NCI-H146 (cell line): ENCODE measurements at regions not wholly inside any gene's neighbourhood (a gene's known extent, or its start where the extent isn't known, plus 50 kb on each side); places are given as distances from the start of the nearest gene placed in this dataset.
"Not testable (repeated sequence)": the region's sequence is repeated elsewhere in the genome, so short reads cannot be mapped to it uniquely, and the experiment has no call there.

ENCODE experiments used
- DNase-seq: peaks from one replicate; lab custom pipeline; 2025; lab: John Stamatoyannopoulos, UW

DNA sequence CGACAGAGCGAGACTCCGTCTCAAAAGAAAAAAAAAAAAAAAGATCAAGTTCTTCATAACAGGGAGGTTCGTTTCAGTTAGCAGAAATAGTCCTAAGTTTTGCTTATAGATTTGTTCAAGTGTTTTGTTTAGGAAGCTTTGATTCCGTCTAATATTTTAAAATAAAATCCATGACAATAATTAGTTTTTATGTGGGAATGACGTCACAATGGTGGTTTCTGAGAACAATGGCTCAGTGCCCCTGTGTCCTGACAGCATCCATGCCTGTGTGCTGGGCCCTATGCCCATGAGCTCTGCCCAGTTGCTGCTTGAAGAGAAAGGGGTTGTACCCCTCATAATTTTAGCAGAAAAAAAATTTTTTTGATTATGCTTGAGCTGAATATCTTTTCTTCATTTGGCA lies 134.0 kb downstream of the SST start:
- DNase-seq: no peak

DNA sequence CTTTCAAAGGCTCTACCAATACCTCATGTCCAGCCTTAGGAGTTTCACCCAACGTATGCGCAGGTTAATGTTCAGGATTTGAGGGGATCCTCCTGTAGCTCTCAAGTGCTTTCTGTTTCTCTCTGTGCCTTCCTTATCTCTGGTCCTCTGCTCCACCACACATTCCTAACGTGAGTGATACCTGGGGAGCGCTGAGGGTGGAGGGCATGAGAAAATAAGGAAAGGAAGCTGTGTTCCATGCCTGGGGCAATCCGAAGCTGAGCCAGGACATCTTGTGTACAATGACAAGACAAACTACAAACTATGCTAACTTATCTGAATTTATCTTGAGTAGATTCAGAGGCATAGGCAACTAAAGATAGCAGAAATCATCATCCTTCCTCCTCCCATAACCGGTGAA lies 136.4 kb downstream of the SST start:
- no peak for DNase-seq

GRCh38 chr3:187531831-187532230 lies 138.4 kb downstream of the SST start:
- no peak for DNase-seq

DNA sequence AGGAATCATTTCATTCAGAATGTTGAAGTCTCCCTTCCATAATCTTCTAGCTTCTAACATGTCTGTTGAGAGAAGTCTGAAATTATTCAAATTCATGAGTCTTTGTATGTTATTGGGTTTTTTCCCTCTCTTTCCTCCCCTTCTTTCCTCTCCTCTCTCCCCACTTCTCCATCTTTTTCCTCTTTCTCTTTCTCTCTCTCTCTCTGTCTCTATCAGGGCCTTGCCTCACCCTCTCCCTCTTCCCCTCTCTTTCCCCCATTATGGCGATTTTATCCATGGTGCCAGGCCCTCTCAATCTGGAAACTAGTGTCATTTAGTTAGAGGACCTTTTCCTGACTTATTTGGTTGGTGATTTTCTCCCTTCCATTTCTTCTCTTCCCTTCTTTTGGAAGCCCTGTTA lies 147.3 kb downstream of the SST start:
- DNase-seq: no peak

- DNase-seq: no peak
Measured at GRCh38 chr3:187522293-187522692, 147.9 kb downstream of the SST start.

DNA sequence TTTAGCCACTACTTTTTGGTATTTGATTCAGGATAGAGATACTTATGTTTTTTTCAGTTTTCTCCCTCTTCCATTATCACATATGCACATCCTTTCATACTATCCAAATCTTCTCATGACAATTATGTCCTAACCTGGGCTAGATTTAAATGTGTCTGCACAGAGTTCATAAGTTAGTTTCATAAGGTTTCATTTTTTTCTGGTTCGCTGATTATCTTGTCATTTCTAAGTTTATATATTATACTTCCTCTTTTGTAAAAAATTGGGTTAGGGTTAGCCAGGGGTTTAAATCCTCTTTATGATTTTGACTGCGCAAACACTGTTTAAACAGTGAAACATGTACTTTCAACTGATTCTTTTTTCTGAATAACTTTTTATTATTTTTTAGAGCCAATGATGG lies 148.6 kb downstream of the SST start:
- no peak for DNase-seq

GRCh38 chr3:187520027-187520945 lies 149.9 kb downstream of the SST start:
- DNase-seq: no peak

- no peak for DNase-seq
Measured at GRCh38 chr3:187519428-187519890, 150.7 kb downstream of the SST start.

DNA sequence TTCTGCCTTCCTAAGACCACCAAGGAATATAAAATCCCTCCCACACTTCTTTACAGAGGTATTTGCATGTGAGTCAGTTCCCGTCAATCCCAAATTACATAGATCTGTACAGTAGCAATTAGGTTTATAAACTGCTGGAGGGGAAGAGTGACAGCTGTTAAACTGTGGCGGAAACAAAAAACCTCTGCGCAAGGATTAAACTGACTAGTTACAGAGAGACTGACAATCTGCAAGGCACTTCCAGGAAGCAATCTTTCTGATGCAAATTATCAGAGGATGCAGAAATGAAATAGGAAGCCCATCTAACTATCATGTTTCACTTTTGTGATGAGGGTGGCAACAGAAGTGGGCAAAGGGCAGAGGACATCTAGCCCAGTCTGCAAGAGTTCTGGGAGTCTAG lies 150.4 kb downstream of the RTP4 start:
- DNase-seq: no peak

- no peak for DNase-seq
Measured at GRCh38 chr3:187518207-187518606, 150.0 kb downstream of the RTP4 start.

DNA sequence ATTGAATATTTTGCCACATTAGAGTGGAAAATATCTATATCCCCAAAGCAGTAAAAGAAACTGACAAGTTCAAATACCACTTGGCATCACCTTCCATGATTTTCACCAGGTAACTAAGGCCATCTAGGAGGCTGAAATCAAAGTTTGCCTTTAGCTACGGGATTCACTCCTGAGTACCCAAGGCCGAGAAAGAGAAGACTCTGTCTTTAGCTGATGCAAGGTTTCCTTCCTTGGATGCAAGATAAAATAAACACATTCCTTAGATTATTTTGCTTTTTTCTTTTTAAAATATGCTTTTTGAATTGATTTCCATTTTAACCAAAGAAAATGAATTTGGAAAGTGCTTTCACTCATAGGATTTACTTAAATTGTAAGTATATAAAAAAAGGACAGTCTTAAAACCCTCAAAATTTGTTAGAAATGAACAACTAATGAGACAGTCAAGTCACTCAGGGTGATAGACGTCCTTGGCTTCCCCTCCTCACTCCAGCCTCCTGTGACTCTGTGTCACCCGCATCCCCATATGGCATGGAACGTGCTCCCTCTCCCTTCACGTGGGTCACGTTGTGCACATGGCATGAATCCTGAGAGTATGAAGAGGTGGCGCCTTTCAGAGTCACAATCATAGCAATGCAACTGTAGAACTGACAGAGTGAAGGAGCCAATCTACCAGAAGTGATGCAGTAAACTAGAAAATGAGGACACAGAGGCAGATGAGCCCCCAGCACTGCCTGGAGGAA lies 148.4 kb downstream of the RTP4 start:
- DNase-seq: no peak

DNA sequence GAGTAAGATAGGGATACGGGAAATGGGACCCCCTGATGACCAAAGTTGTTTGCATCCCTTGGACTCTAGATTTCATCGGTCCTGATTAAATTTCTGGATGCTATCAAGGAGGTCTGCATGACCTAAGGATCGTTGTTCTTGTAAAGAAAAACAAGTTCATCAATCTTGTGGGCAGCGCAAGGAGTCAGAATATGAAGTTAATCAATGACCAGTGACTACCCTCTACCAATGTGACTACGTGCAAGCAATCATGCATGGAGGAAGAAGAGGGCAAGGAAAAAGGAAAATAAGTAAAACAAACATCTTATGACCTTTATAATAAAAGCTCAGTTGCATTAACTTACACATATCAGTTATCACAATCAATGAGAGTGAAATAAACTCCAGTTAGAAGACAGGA lies 139.7 kb downstream of the RTP4 start:
- DNase-seq: no peak

- DNase-seq: no peak
Measured at GRCh38 chr3:187507266-187507665, 139.1 kb downstream of the RTP4 start.

DNA sequence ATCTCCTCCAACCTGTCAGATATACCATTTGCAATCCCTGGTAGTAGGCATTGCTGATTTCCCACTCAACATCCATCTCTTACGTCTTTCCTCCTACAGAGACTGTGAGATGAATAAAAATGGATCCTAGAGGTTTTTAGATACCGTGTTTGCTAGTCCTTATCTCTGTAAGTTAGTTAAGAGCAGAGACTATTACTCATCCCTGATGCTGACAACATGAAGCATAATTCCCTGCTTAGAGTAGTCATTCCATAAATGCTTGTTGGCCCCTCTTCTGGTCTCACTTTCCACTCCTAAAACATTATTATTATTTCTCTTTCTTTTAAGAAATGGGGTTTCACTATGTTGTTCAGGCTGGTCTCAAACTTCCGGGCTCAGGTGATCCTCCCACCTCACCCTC lies 136.2 kb downstream of the RTP4 start:
- no peak for DNase-seq

DNA sequence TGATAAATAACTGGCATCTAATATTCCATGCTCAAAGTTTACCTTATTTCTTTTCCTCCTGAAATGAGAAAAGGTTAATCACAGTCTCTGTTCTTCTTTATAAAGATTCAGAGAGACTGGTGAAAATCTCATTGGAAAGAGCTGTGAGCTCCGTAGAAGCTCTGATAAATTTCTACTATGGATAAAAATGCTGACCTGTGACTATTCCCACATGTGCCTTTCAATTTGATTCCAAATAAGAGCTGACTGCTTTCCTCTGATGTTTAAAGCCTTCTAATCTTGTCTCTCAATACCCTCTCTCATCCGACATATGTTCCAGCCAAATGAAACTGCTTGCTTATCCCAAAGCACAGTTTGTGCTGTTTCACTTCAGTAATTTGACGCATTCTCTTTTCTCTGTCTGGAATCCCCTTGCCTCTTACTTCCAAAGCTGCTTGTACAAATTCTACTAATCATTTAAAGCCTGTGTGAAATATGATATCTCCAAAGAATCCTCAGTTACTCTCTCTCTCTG lies 130.1 kb downstream of the RTP4 start:
- DNase-seq: no peak

GRCh38 chr3:187497052-187497451 lies 128.9 kb downstream of the RTP4 start:
- DNase-seq: no peak

DNA sequence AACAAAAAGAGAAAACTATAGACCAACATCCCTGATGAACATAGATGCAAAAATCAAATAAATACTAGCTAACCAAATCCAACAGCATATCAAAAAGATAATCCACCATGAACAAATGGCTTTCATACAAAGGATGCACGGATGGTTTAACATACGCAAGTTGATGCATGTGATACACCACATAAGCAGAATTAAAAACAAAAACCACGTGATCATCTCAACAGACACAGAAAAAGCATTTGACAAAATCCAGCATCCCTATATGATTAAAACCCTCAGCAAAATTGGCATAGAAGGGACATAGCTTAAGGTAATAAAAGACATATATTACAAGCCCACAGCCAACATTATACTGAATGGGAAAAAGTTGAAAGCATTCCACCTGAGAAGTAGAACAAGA lies 125.9 kb downstream of the RTP4 start:
- DNase-seq: not testable (repeated sequence)

DNA sequence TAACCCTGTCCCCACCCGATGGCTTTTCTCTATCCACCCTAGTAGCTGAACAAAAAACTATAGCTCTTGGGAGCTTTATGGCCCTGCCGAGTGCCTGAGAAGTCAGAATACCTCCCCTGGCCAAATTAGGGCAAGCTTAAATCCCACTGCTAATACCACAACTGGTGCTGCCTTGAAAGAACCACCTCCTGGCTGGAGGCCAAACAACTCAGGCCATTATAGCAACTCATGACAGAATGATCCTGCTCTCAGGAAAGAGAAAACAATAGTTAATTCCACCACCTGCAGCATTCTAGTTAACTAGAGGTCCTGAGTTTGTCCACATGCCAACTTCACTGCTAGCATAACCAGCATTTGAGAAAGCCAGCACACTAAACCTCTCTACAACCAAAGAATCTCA lies 123.2 kb downstream of the RTP4 start:
- no peak for DNase-seq

DNA sequence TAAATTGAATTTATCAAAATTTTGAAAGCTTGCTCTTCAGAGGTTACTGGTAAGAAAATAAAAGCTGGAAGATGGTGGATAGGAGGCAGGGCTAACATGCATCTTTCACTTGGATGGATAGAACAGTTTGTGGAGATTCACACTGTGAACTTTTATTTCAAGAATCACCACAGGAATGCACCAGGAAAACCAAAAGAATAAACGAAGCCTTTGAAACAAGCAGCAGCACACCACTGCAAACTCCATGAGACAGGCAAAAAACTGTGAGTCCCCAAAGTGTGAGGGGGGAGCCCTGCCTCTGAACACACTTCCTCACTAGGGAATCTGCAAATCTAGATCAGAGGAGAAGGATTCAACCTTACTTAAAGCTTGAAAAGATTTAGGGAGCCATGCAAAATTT lies 122.2 kb downstream of the RTP4 start:
- DNase-seq: no peak

DNA sequence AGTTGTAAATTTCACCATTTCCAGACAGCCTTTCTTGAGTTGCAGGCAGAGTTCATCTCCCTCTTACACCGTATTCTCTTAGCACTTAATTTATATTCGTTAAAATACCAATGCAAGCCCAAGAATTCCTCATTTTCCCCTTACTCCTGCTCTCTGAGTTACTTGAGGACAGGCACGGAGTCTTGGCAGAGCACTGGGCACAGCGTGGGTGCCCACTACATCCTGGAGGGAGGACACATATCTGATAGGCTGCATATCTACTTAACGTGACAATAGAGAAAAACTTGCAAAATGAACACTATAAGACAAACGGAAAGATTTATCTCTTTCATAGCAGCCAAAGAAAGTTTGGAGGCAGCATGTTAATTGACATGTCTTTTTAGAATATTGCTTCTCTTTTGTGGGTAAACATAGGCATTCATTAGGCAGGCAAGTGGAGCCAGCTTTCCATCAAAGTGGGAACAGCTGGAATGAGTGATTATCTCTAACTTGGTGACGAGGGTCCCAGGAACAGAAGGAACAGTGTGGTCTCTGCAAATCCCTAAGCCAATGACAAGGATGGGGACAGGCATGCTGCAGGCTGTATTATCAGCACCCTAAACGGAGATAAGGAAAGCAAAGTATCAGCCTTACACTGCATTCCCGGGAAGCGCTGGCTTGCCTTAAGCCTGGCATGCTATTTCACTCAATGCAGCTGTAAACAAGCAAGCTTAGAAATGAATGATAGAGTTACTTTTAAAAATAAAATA lies 116.5 kb downstream of the RTP4 start:
- no peak for DNase-seq

- DNase-seq: no peak
Measured at GRCh38 chr3:187481426-187481825, 113.2 kb downstream of the RTP4 start.

DNA sequence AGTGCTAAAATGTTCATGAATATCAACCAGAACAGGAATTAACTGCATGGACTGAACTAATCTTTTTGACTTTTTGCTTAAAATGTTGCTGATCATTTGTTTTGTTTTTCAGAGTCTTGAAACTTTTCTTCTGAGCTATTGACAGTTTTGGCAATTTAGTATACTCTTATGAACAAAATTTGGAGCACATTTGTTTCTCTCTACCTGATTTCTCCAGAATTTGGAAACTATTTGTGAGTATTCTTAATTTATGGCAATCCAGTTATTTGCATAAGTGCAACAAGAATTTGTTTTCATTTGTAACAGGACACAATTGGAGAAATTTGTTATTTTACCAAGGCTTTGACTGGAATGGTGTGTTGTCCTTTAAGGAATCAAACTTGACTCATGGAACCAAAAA lies 107.4 kb downstream of the RTP4 start:
- not testable (repeated sequence) for DNase-seq
